HG03045 (cell line): ENCODE measurements at regions not wholly inside any gene's neighbourhood (a gene's known extent, or its start where the extent isn't known, plus 50 kb on each side); places are given as distances from the start of the nearest gene placed in this dataset.

Experiments used
- ATAC-seq: cut with Tn5 transposase; IDR thresholded peaks from one replicate; pipeline ENCODE4 v1.9.1; 2021; ENCODE audit warnings: mild to moderate bottlenecking, moderate library complexity; ENCODE audit not compliant: unreplicated experiment

DNA sequence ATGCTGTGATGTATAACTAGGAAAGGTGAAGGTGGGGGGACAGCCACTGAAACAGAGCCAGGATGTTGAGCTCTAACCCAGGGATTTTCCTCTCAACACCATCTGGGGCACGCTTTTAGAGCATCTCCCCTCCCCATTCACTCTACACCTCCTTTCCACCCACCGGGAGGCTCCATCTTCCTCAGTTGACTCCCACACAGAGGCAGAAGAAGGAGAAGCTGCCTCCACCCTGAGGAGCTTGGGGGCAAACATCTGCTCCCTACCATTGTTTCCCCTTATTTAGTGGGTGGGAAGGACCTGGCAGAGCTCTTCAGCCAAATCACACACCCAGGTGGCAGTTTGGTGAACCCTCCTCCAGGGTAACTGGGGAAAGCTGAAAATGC, 50.0 kb upstream of the ADA2 start:
- ATAC-seq, result no peak
